SIG-M5 treated with dmso at 0.1 percent for 504 hours (cell line): ENCODE measurements at regions not wholly inside any gene's neighbourhood (a gene's known extent, or its start where the extent isn't known, plus 50 kb on each side); places are given as distances from the start of the nearest gene placed in this dataset.

Source experiments
- DNase-seq: peaks from one replicate; lab custom pipeline; 2025; ENCODE audit not compliant: unreplicated experiment; lab: John Stamatoyannopoulos, UW

DNA sequence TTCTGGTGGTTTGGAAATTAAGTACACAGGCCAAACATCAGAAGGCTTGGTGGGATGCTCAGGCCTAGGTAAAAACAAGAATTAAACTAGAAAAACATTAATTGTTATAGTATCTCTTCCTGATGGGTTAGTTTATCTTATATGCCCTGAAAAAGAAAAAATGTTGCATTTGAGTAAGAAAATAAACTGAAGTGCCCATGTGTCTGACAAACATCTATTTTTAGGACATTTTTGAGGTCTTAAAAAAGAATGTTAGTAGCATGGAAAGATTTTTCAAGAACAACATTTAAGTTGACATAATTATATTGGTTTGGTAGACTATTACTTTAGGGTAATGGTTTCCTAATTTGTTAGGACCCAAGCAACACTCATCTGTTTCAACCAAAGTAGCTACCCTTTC is 140.1 kb upstream of the RND3 start:
- no peak for DNase-seq

DNA sequence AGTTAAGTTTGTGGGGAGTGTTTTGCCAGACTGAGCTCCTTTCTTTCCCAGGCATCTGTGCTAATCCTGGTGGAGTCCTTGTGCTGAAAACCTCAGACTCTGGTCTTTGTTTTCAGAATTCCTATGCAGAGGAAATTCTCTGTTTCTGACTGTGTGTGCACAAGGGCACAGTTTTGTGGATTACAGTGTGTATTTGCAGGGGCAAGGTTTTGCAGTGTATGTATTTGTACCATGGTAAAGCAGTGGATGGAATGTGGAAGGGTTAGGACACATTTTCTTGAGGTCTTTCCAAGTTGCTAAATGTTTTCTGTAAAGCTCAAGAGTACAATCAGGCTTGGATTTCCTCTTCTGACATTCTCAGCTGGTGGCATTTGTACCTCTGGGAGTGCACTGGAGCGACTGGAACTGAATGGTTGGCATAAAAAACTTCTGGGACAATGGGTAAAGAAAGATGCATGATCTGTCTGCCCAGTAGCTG is 139.5 kb upstream of the RND3 start:
- DNase-seq = no peak

- no peak for DNase-seq
These were observed 138.3 kb upstream of the RND3 start for GRCh38 chr2:150625741-150626140.

GRCh38 chr2:150625303-150625702 is 137.8 kb upstream of the RND3 start:
- DNase-seq = no peak

- DNase-seq = no peak
These were observed 136.5 kb upstream of the RND3 start for GRCh38 chr2:150624001-150624401.

DNA sequence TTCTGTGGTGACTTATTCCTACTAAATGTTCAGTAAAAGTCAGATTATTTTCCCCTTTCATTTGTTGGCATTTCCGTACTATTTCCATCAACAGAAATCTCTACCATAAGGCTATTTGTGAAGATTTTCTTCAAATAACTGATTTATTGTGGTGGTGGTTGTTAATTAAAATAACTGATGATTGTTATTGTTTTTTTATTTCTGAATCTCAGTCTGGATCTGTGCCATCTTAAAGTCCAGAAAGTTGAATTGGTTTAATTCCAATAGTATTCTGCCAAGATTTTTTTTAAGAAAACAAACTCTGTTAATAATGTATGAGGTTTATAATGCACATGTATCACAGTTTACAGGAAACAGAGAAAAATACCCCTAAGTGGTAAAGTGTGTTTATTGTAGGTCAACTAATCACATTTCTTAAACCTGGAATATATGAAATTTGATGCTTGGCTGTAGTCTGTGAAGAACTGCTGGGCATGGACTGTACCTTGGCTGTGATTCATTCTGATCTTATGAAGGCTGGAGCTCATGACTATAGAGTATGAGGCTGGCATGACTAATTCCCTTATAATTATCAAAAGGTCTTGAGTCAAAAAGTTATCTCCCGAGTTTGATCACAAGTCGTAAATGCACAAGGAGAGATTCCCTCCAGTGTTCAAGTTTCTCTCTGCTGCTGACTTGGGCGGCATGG is 134.2 kb upstream of the RND3 start:
- DNase-seq = no peak

DNA sequence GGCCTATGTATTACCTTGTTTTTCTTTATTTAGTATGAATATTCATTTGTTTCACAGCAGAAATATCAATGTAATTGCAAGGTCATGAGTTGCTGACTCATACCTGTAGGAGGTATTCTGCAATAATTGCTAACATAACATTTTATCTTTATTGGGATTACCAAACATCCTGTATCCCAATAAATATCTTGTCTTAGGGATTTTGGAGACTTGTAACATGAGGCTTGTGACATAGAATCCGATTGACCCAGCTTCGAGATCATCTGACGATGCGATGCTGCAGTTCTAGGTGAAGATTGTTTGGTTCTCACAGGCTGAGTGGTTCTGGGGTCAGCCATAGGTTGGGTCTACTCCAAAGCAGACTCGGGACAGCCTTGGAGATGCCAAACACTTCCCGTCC is 133.4 kb upstream of the RND3 start:
- no peak for DNase-seq

GRCh38 chr2:150620416-150620815 is 132.9 kb upstream of the RND3 start:
- DNase-seq = no peak

- DNase-seq = no peak
These were observed 132.3 kb upstream of the RND3 start for GRCh38 chr2:150619607-150620330.

DNA sequence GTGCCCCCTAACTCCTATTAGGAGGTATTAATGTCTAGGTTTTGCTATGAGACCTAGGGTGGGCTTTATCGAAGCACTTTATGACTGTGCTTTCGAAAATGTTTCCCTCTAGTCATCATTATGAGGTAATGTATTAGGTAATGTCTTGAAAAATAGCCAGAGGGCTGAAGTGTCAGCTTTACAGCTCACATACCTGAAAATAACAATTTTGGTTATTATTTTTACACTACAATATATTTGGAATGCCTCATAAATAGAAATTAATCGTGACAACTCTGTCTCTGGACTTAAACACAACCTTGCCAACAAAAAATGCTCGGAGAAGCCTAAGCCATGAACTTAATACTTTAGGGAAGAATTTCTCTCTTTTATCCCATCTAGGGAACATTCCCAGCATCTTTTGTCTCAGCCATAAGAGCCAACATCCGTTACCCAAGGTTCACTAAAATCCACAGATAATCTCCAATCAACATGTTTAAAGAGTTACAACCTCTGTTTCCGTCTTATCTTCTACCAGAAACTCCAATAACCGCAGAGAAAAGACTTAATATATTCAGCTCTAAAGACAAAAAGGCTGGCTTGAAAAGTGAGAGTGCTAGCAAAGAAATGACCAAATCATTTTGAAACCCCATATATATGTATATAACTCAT is 130.9 kb upstream of the RND3 start:
- no peak for DNase-seq

DNA sequence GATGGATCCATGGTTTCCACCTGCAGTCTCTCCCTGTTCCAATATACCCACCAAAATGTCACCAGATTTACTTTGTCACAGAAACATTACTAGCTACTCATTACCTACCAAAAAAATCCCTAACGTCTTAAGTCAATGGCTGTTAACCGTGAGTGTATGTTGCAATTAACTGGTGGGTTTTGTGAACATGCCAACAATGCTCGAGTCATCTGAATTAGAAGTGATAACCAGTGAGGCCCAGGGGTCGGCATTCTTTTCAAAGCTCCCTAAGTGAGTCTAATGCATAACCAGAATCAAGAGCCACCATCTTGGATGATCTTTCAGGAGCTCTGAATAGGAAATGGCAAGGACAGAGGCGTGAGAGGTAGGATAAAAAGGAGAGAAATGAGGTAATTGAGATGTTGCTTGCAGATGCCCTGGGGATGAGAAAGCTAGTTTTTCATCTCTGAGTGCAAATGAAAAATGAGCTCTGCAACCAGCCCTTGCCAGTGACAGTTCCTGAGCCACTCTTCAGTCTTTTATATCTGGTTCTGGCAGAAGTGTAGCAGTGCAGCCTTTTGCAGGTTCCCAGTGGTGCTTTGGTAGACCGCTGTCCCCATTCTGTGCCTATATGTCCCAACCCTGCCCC is 130.0 kb upstream of the RND3 start:
- no peak for DNase-seq

GRCh38 chr2:150612957-150613710 is 125.7 kb upstream of the RND3 start:
- DNase-seq = no peak

DNA sequence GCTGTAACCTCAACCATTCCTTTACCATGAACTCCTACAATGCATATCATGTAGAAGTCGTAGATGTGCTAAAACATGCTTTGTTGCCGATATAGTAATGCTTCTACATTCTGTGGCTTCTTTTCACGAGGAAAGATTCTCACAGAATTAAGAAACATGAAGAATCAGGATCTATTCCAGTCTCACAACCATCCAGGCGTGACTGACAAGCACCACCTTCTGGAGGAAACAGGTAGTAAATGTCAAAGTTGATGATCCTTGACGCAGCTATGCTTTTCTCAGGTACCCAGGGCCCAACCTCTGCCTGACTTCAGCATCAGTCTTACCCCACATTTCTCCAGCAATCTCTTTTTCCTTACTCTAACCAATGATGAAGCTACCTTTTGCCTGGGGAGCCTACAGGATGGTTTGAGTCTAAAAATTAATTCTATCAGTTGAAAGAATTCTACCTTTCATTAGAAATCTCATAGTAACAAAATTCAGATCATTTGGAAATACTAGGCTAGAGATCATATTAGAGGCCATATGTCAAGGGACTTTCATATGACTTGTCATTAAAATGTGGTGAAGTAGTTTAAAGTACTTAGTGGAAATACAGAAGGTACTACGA is 123.3 kb upstream of the RND3 start:
- peak; percentile 13 for DNase-seq

- no peak for DNase-seq
These were observed 122.5 kb upstream of the RND3 start for GRCh38 chr2:150609831-150610582.

GRCh38 chr2:150608341-150608740 is 120.9 kb upstream of the RND3 start:
- no peak for DNase-seq

GRCh38 chr2:150607390-150607811 is 119.9 kb upstream of the RND3 start:
- DNase-seq = no peak

DNA sequence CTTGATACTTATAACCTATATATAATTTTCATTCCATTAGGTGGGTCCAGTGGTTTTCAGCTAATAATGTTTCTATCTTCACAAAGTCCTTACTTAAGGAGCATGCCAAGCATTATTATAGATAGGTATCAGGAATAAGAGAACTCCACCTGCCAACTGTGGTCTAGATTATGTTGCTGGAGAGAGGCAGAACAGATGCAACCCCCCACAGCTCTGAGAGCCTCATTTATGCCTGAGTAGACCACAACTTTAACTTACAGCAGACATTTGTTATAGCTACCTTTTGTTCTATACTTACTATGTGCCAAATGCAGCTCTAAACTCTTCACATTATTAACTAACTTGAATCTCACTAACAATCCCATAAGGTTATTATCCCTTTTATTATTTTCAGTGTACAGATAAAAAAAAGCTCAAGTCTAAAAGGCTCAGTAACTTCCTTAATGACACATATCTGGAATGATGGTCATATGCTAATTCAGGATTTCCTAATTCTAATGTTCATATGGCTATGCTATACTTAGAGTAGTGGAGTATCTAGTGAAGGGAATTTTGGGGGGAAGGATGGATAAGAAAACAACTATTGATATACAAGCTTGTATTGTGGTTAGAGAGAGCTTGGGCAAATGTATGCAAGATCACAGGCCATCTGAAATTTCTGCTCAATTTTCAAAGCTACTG is 119.1 kb upstream of the RND3 start:
- DNase-seq = no peak

DNA sequence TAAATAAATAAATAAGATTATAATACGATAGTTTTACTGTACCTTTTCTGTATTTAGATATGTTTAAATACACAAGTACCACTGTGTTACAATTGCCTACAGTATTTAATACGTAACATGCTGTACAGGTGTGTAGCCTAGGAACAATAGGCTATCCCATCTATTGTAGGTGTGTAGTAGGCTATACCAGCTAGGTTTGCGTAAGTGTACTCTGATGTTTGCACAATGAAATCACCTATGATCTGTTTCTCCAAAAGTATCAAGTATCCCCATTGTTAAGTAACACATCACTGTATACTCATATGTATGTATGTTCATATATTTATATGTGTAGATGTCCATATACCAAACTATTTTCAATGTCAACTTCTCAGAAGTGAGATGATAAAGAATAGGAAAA is 118.2 kb upstream of the RND3 start:
- no peak for DNase-seq
